OCI-LY7 (cell line): ENCODE measurements at regions not wholly inside any gene's neighbourhood (a gene's known extent, or its start where the extent isn't known, plus 50 kb on each side); places are given as distances from the start of the nearest gene placed in this dataset.

Source experiments
- BruUV-seq: library from RNA; stranded (reverse); fragments of 400-500 nt; replicated peaks from 2 replicates; lab custom pipeline; 2021; lab: Mats Ljungman, UMichigan
- CTCF ChIA-PET: fragments of 300-600 bp; sonication (Branson Sonifier 250); formaldehyde crosslinking; loops from one replicate; lab custom pipeline; 2022; ENCODE audit warnings: antibody characterized with exemption; ENCODE audit not compliant: unreplicated experiment; lab: Charles Lee
- POLR2A ChIA-PET: fragments of 300-600 bp; sonication (Branson Sonifier 250); formaldehyde crosslinking; loops from one replicate; lab custom pipeline; 2022; ENCODE audit warnings: antibody characterized with exemption; lab: Charles Lee
- DNase-seq: peaks from one replicate; pipeline ENCODE4 v3.0.0-alpha.2; 2015; ENCODE audit warnings: low spot score
- H2AFZ ChIP-seq: fragments of 200-600 bp; sonication (generic), shearing (Covaris generic); 2 replicates; pipeline ENCODE4 v1.6.1; 2014; ENCODE audit warnings: mild to moderate bottlenecking, antibody characterized with exemption, low read length, moderate library complexity
- H3K27ac ChIP-seq: fragments of 200-600 bp; sonication (generic); 2 replicates; pipeline ENCODE4 v1.5.1; 2014; ENCODE audit warnings: mixed run types, low read depth, mild to moderate bottlenecking, moderate library complexity, low read length, inconsistent platforms; ENCODE audit not compliant: poor library complexity, severe bottlenecking
- H3K36me3 ChIP-seq: fragments of 200-600 bp; sonication (generic); 2 replicates; pipeline ENCODE4 v1.6.1; 2014; ENCODE audit warnings: mild to moderate bottlenecking, antibody characterized with exemption, low read length, moderate library complexity, mixed read lengths; ENCODE audit not compliant: insufficient read depth
- H3K4me1 ChIP-seq: fragments of 200-600 bp; sonication (generic); 2 replicates; pipeline ENCODE4 v1.5.1; 2014; ENCODE audit warnings: mild to moderate bottlenecking, low read length; ENCODE audit not compliant: insufficient read depth, poor library complexity, severe bottlenecking
- H3K4me2 ChIP-seq: fragments of 200-600 bp; sonication (generic); 2 replicates; pipeline ENCODE4 v1.6.1; 2014; ENCODE audit warnings: mild to moderate bottlenecking, low read length
- H3K4me3 ChIP-seq: fragments of 200-600 bp; sonication (generic); 2 replicates; pipeline ENCODE4 v1.5.1; 2014; ENCODE audit warnings: mild to moderate bottlenecking, low read depth, low read length; ENCODE audit not compliant: poor library complexity, severe bottlenecking
- H3K79me2 ChIP-seq: fragments of 200-600 bp; sonication (generic); 2 replicates; pipeline ENCODE4 v1.6.1; 2016; ENCODE audit warnings: low read depth, mild to moderate bottlenecking, low read length, moderate library complexity, mixed read lengths; ENCODE audit not compliant: insufficient read depth
- H3K9me2 ChIP-seq: fragments of 200-600 bp; sonication (generic); 2 replicates; pipeline ENCODE4 v1.6.1; 2016; ENCODE audit warnings: mild to moderate bottlenecking, low read length, mixed read lengths; ENCODE audit not compliant: insufficient read depth
- H3K9me3 ChIP-seq: fragments of 200-600 bp; sonication (generic); 2 replicates; pipeline ENCODE4 v1.6.1; 2014; ENCODE audit warnings: mild to moderate bottlenecking, mixed run types, low read length, mixed read lengths
- H4K20me1 ChIP-seq: fragments of 200-600 bp; sonication (generic); 2 replicates; pipeline ENCODE4 v1.6.1; 2014; ENCODE audit warnings: mild to moderate bottlenecking, antibody characterized with exemption, low read length, moderate library complexity, mixed read lengths; ENCODE audit not compliant: insufficient read depth
- CTCF ChIP-seq: fragments of 200-600 bp; sonication (generic); conservative IDR thresholded peaks from 2 replicates; pipeline ENCODE4 v1.5.1; 2014; ENCODE audit warnings: mild to moderate bottlenecking, antibody characterized with exemption, low read length, moderate library complexity, mixed read lengths
- EZH2phosphoT487 ChIP-seq: fragments of 200-600 bp; sonication (generic); IDR thresholded peaks from 2 replicates; pipeline ENCODE4 v1.6.1; 2018; ENCODE audit warnings: low read depth, borderline replicate concordance, mild to moderate bottlenecking, mixed run types, antibody characterized with exemption, low read length, moderate library complexity, mixed read lengths
- intact Hi-C: fragments of 100-400 bp; cut with micrococcal nuclease; formaldehyde crosslinking; loops from one replicate; pipeline ENCODE4 v1.10.0; 2022; ENCODE audit not compliant: unreplicated experiment

- Histone ChIP-seq H3K4me2 (no peak overlapping the region), H3K4me3 (no peak overlapping the region), H4K20me1 (no peaks in the 10 kb centered on the region), H3K27ac (no peak overlapping the region), H3K9me2 (no peaks in the 10 kb centered on the region), H2AFZ (no peak overlapping the region), H3K36me3 (no peaks in the 10 kb centered on the region), H3K4me1 (no peaks in the 10 kb centered on the region), H3K79me2 (no peaks in the 10 kb centered on the region), H3K9me3 (no peaks in the 10 kb centered on the region)
- no TSS peak for BruUV-seq
- ChIA-PET POLR2A (no interaction called here), CTCF (no interaction called here)
- intact Hi-C loops = no loop called here
- DNase-seq = no peak
- no peak for TF ChIP-seq EZH2phosphoT487
- no peak for TF ChIP-seq CTCF
Observed at GRCh38 chr13:22289711-22290110, 618.8 kb downstream of the FGF9 start.

GRCh38 chr13:22298530-22298929 is 627.7 kb downstream of the FGF9 start:
- no peaks in the 10 kb centered on the region for H3K4me1 ChIP-seq
- H3K36me3 ChIP-seq = no peaks in the 10 kb centered on the region
- TF ChIP-seq CTCF = no peak
- TF ChIP-seq EZH2phosphoT487 = no peak
- POLR2A ChIA-PET = interaction anchor here (0.6 kb wide), 1 partner anchor 620 kb away, joined by 3 read pairs; no protein-coding TSS in a partner anchor
- no peak overlapping the region for H3K4me3 ChIP-seq
- H3K79me2 ChIP-seq = no peaks in the 10 kb centered on the region
- H2AFZ ChIP-seq = no peak overlapping the region
- no peaks in the 10 kb centered on the region for H4K20me1 ChIP-seq
- H3K27ac ChIP-seq = no peak overlapping the region
- no peak overlapping the region for H3K4me2 ChIP-seq
- H3K9me3 ChIP-seq = 0 out of 2 replicates have a peak, but pooled peaks cover 7% of the 10 kb centered on the region
- no peak for DNase-seq
- no peaks in the 10 kb centered on the region for H3K9me2 ChIP-seq
- intact Hi-C loops = no loop called here
- CTCF ChIA-PET = no interaction called here
- no TSS peak for BruUV-seq

GRCh38 chr13:22311734-22312404 is 641.0 kb downstream of the FGF9 start:
- intact Hi-C loops = no loop called here
- Histone ChIP-seq H3K9me3 (no peaks in the 10 kb centered on the region), H3K27ac (no peak overlapping the region), H3K79me2 (no peaks in the 10 kb centered on the region), H3K4me1 (no peaks in the 10 kb centered on the region), H2AFZ (no peak overlapping the region), H3K4me3 (no peak overlapping the region), H3K4me2 (no peak overlapping the region), H3K36me3 (no peaks in the 10 kb centered on the region), H3K9me2 (no peaks in the 10 kb centered on the region), H4K20me1 (no peaks in the 10 kb centered on the region)
- CTCF ChIA-PET = no interaction called here
- no peak for DNase-seq
- TF ChIP-seq EZH2phosphoT487 (no peak), CTCF (no peak)
- POLR2A ChIA-PET = no interaction called here
- no TSS peak for BruUV-seq
